HepG2 (cell line): ENCODE measurements at regions not wholly inside any gene's neighbourhood (a gene's known extent, or its start where the extent isn't known, plus 50 kb on each side); places are given as distances from the start of the nearest gene placed in this dataset.

ENCODE experiments used
- AKAP8 ChIP-seq: sonication (generic); formaldehyde crosslinking; IDR thresholded peaks from 2 replicates; pipeline ENCODE4 v1.5.1; 2020; ENCODE audit warnings: mild to moderate bottlenecking, missing genetic modification reagents
- ARNT ChIP-seq: fragments of 450-650 bp; IDR thresholded peaks from 2 replicates; pipeline ENCODE4 v1.6.1; 2017
- CTCF ChIP-seq: sonication (generic); formaldehyde crosslinking; IDR thresholded peaks from 2 replicates; pipeline ENCODE4 v1.5.0; 2020; ENCODE audit warnings: mild to moderate bottlenecking, missing genetic modification reagents, moderate library complexity
- E2F1 ChIP-seq: sonication (generic); formaldehyde crosslinking; IDR thresholded peaks from 2 replicates; pipeline ENCODE4 v1.5.0; 2020; ENCODE audit warnings: missing genetic modification reagents
- ETV6 ChIP-seq: sonication (generic); formaldehyde crosslinking; conservative IDR thresholded peaks from 2 replicates; pipeline ENCODE4 v1.4.0; 2020; ENCODE audit warnings: missing genetic modification reagents
- HNF4A ChIP-seq: sonication (generic); formaldehyde crosslinking; IDR thresholded peaks from 2 replicates; pipeline ENCODE4 v1.4.0; 2020; ENCODE audit warnings: missing genetic modification reagents
- TCF7L2 ChIP-seq: IDR thresholded peaks from 2 replicates; pipeline ENCODE4 v1.6.1; 2011; ENCODE audit warnings: mild to moderate bottlenecking, low read depth, low read length, moderate library complexity
- ZFP37 ChIP-seq: sonication (generic); formaldehyde crosslinking; IDR thresholded peaks from 2 replicates; pipeline ENCODE4 v1.4.0; 2020; ENCODE audit warnings: missing genetic modification reagents, borderline replicate concordance
- ZNF124 ChIP-seq: sonication (generic); formaldehyde crosslinking; IDR thresholded peaks from 2 replicates; pipeline ENCODE4 v1.4.0; 2020; ENCODE audit warnings: missing genetic modification reagents
- ZNF18 ChIP-seq: sonication (generic); formaldehyde crosslinking; IDR thresholded peaks from 2 replicates; pipeline ENCODE4 v1.8.0; 2022; ENCODE audit warnings: mild to moderate bottlenecking, missing genetic modification reagents; ENCODE audit not compliant: insufficient replicate concordance
- ZNF318 ChIP-seq: sonication (generic); formaldehyde crosslinking; IDR thresholded peaks from 2 replicates; pipeline ENCODE4 v1.4.0; 2020; ENCODE audit warnings: mild to moderate bottlenecking, missing genetic modification reagents

- no peak for TF ChIP-seq HNF4A
- TF ChIP-seq ARNT: no peak
- no peak for TF ChIP-seq ETV6
- TF ChIP-seq CTCF: no peak
- TF ChIP-seq ZNF318 (CRISPR knock-in tag): no peak
- no peak for TF ChIP-seq ZNF18 (CRISPR knock-in tag)
- TF ChIP-seq ZNF124 (CRISPR knock-in tag): no peak
- no peak for TF ChIP-seq E2F1
- TF ChIP-seq ZFP37 (CRISPR knock-in tag): no peak
- no peak for TF ChIP-seq TCF7L2
- TF ChIP-seq AKAP8 (CRISPR knock-in tag): no peak
These were observed 91.5 kb upstream of the VASH1 start for GRCh38 chr14:76669770-76670169.
